A673 (cell line): ENCODE measurements at regions not wholly inside any gene's neighbourhood (a gene's known extent, or its start where the extent isn't known, plus 50 kb on each side); places are given as distances from the start of the nearest gene placed in this dataset.

Experiments used
- EZH2 ChIP-seq: fragments of 200-600 bp; sonication (generic); IDR thresholded peaks from 2 replicates; pipeline ENCODE4 v1.6.1; 2017; ENCODE audit warnings: borderline replicate concordance, low read depth, mild to moderate bottlenecking, mixed read lengths, antibody characterized with exemption, low read length; ENCODE audit not compliant: poor library complexity, severe bottlenecking
- TF ChIP-seq, protein P1 (sequence below): fragments of 300-800, 200-600 bp; sonication (generic); conservative IDR thresholded peaks from 2 replicates; pipeline ENCODE4 v1.5.1; 2017; ENCODE audit warnings: low read depth, mild to moderate bottlenecking, antibody characterized with exemption, low read length, moderate library complexity, mixed read lengths

DNA sequence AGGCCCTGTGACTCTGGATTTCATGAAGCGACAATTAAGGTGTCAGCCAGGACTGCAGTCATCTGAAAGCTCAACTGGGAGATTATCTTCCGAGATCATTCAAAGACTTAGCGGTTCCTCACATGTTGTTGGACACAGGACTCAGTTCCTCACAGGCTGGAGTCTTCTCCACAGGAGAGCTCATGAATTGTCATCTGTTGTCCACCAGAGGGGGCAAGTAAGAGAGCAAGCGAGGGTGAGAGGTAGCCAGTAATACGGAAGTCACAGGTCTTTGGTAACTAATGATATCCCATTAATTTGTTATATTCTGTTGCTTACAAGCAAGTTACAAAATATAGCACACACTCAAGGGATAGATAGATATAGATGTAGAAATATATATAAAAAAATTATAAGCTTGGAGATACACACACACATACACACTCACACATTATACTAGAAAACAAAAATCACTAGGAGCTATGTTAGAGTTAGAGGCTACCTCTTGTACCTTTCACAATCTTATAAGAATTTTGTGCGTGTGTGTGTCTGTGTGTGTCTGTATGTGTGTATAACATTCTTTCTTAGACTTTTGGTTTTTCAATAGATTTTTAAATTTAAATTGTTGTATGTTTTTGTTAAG is 1695.3 kb downstream of the BRINP3 start:
- TF ChIP-seq, protein P1, sequence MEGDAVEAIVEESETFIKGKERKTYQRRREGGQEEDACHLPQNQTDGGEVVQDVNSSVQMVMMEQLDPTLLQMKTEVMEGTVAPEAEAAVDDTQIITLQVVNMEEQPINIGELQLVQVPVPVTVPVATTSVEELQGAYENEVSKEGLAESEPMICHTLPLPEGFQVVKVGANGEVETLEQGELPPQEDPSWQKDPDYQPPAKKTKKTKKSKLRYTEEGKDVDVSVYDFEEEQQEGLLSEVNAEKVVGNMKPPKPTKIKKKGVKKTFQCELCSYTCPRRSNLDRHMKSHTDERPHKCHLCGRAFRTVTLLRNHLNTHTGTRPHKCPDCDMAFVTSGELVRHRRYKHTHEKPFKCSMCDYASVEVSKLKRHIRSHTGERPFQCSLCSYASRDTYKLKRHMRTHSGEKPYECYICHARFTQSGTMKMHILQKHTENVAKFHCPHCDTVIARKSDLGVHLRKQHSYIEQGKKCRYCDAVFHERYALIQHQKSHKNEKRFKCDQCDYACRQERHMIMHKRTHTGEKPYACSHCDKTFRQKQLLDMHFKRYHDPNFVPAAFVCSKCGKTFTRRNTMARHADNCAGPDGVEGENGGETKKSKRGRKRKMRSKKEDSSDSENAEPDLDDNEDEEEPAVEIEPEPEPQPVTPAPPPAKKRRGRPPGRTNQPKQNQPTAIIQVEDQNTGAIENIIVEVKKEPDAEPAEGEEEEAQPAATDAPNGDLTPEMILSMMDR, result peak; percentile 67
- TF ChIP-seq EZH2, result no peak
